Panc1 (cell line): ENCODE measurements at regions not wholly inside any gene's neighbourhood (a gene's known extent, or its start where the extent isn't known, plus 50 kb on each side); places are given as distances from the start of the nearest gene placed in this dataset.

Experiments
- ATAC-seq: fragments of 200-7000 bp; cut with Tn5 transposase; 2 replicates; pipeline ENCODE4 v1.9.1; 2020; ENCODE audit warnings: mild to moderate bottlenecking, moderate library complexity
- BruUV-seq: library from RNA; stranded (reverse); fragments of 400-500 nt; replicated peaks from 2 replicates; lab custom pipeline; 2021; lab: Mats Ljungman, UMichigan
- CTCF ChIA-PET: fragments of 300-600 bp; sonication (Branson Sonifier 250); formaldehyde crosslinking; loops from one replicate; lab custom pipeline; 2022; ENCODE audit warnings: antibody characterized with exemption; lab: Charles Lee
- POLR2A ChIA-PET: fragments of 300-600 bp; sonication (Branson Sonifier 250); formaldehyde crosslinking; loops from one replicate; lab custom pipeline; 2022; ENCODE audit warnings: antibody characterized with exemption; lab: Charles Lee
- DNase-seq: peaks from one replicate; pipeline ENCODE4 v3.0.0-alpha.2; 2010; ENCODE audit warnings: low read depth, low spot score
- H3K27ac ChIP-seq: 2 replicates; pipeline ENCODE4 v1.5.1; 2011; ENCODE audit warnings: mild to moderate bottlenecking, low read length, inconsistent platforms
- H3K27me3 ChIP-seq: fragments of 200-500 bp; sonication (Bioruptor generic); 2 replicates; pipeline ENCODE4 v1.6.0; 2014; ENCODE audit warnings: low read length, inconsistent platforms; ENCODE audit not compliant: control insufficient read depth, insufficient read depth
- H3K36me3 ChIP-seq: fragments of 200-500 bp; sonication (Bioruptor generic); 2 replicates; pipeline ENCODE4 v1.5.1; 2014; ENCODE audit warnings: inconsistent platforms, mild to moderate bottlenecking, low read length, moderate library complexity; ENCODE audit not compliant: control insufficient read depth, insufficient read depth
- H3K4me1 ChIP-seq: 2 replicates; pipeline ENCODE4 v1.5.1; 2011; ENCODE audit warnings: inconsistent platforms, mild to moderate bottlenecking, low read length, moderate library complexity; ENCODE audit not compliant: control insufficient read depth, insufficient read depth
- H3K4me3 ChIP-seq, 2 experiments: 2 replicates each; pipeline ENCODE4 v1.5.1; 2011 to 2012; ENCODE audit warnings: low read depth in 2 of 2, low read length in 2 of 2, mild to moderate bottlenecking in 2 of 2, inconsistent platforms in 1 of 2, moderate library complexity in 1 of 2
- H3K9me3 ChIP-seq: fragments of 200-500 bp; sonication (Bioruptor generic); 2 replicates; pipeline ENCODE4 v1.5.1; 2014; ENCODE audit warnings: low read depth, mild to moderate bottlenecking, inconsistent platforms, low read length, moderate library complexity; ENCODE audit not compliant: control insufficient read depth, insufficient read depth
- POLR2AphosphoS5 ChIP-seq: IDR thresholded peaks from 2 replicates; pipeline ENCODE4 v1.6.1; 2012; ENCODE audit warnings: mild to moderate bottlenecking, low read depth, low read length, moderate library complexity
- SIN3A ChIP-seq: IDR thresholded peaks from 2 replicates; pipeline ENCODE4 v1.6.1; 2012; ENCODE audit warnings: low read depth, mild to moderate bottlenecking, low read length, moderate library complexity, borderline replicate concordance; ENCODE audit not compliant: insufficient read depth
- TCF7L2 ChIP-seq: IDR thresholded peaks from 2 replicates; pipeline ENCODE4 v1.6.1; 2011; ENCODE audit warnings: mild to moderate bottlenecking, low read depth, low read length, inconsistent platforms
- in situ Hi-C: cut with HindIII; loops from 2 replicates; pipeline ENCODE4 v1.10.0; 2016; ENCODE audit warnings: low sequenced_read_pairs, low pct_unique_long_range_greater_than_20kb
- intact Hi-C: fragments of 100-400 bp; cut with micrococcal nuclease; formaldehyde crosslinking; loops from one replicate; pipeline ENCODE4 v1.10.0; 2022; ENCODE audit not compliant: unreplicated experiment
- TF ChIP-seq, protein P1 (sequence below), 2 experiments: IDR thresholded peaks; 2 replicates each; pipeline ENCODE4 v1.6.1; 2011 to 2012; ENCODE audit warnings: low read depth in 2 of 2, control low read depth in 1 of 2, low read length in 1 of 2, mild to moderate bottlenecking in 1 of 2, moderate library complexity in 1 of 2; ENCODE audit not compliant: insufficient read depth in 1 of 2
- TF ChIP-seq, protein P2 (sequence below): fragments of 450-650 bp; IDR thresholded peaks from 2 replicates; pipeline ENCODE4 v1.5.1; 2017; ENCODE audit warnings: mild to moderate bottlenecking

DNA sequence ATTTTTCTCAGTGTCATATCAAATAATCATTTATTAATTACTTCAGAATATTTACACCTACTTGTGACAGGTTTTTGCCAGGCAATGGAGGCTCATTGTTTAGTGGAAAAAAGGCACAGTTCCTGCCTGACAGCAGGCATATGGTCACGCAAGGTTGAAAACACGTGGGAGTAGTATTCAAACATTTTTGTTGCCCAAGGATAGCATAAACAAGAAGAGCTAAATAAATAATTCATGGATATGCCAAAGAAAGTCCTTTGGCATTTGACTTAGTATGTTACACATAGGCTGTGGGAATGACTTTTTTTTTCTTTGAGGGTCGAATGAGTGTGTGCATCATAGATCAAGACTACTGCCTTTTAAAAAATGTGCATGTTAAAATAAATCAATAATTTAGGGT, 120.5 kb upstream of the SEMA3E start:
- in situ Hi-C loops: no loop called here
- Histone ChIP-seq H3K4me1 (no peaks in the 10 kb centered on the region), H3K27ac (no peak overlapping the region), H3K27me3 (no peaks in the 10 kb centered on the region), H3K9me3 (no peaks in the 10 kb centered on the region), H3K36me3 (no peaks in the 10 kb centered on the region), H3K4me3 (no peak overlapping the region)
- ChIA-PET POLR2A (no interaction called here), CTCF (no interaction called here)
- BruUV-seq: no TSS peak
- intact Hi-C loops: no loop called here
- TF ChIP-seq POLR2AphosphoS5 (no peak), TCF7L2 (no peak), SIN3A (no peak)
- TF ChIP-seq, protein P1, sequence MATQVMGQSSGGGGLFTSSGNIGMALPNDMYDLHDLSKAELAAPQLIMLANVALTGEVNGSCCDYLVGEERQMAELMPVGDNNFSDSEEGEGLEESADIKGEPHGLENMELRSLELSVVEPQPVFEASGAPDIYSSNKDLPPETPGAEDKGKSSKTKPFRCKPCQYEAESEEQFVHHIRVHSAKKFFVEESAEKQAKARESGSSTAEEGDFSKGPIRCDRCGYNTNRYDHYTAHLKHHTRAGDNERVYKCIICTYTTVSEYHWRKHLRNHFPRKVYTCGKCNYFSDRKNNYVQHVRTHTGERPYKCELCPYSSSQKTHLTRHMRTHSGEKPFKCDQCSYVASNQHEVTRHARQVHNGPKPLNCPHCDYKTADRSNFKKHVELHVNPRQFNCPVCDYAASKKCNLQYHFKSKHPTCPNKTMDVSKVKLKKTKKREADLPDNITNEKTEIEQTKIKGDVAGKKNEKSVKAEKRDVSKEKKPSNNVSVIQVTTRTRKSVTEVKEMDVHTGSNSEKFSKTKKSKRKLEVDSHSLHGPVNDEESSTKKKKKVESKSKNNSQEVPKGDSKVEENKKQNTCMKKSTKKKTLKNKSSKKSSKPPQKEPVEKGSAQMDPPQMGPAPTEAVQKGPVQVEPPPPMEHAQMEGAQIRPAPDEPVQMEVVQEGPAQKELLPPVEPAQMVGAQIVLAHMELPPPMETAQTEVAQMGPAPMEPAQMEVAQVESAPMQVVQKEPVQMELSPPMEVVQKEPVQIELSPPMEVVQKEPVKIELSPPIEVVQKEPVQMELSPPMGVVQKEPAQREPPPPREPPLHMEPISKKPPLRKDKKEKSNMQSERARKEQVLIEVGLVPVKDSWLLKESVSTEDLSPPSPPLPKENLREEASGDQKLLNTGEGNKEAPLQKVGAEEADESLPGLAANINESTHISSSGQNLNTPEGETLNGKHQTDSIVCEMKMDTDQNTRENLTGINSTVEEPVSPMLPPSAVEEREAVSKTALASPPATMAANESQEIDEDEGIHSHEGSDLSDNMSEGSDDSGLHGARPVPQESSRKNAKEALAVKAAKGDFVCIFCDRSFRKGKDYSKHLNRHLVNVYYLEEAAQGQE (IDR thresholded peaks at IDR 0.05; ENCODE audit: insufficient read depth in 1 of 2, low read depth in 2 of 2, low read length in 1 of 2): no peak
- TF ChIP-seq, protein P2, sequence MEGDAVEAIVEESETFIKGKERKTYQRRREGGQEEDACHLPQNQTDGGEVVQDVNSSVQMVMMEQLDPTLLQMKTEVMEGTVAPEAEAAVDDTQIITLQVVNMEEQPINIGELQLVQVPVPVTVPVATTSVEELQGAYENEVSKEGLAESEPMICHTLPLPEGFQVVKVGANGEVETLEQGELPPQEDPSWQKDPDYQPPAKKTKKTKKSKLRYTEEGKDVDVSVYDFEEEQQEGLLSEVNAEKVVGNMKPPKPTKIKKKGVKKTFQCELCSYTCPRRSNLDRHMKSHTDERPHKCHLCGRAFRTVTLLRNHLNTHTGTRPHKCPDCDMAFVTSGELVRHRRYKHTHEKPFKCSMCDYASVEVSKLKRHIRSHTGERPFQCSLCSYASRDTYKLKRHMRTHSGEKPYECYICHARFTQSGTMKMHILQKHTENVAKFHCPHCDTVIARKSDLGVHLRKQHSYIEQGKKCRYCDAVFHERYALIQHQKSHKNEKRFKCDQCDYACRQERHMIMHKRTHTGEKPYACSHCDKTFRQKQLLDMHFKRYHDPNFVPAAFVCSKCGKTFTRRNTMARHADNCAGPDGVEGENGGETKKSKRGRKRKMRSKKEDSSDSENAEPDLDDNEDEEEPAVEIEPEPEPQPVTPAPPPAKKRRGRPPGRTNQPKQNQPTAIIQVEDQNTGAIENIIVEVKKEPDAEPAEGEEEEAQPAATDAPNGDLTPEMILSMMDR: no peak
- DNase-seq (no peak), ATAC-seq (no peak)

DNA sequence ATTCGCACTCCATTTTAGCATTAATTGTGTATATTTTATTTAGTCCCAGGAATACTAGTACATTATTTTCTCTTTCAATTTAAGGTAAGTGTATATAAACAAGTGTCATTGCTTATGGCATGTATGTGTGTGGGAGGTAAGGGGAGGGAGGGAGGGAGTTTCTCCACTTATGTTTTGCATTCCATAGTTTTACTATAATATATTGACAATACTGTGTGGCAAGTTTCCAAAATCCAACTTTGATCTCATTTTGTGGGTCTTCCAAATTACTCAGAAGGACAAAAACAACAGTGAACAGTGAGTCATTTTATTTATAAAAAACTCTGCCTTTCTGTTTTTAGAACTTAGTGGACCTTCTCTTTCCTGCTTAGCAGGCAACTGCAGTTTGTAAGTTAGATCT, 102.3 kb upstream of the SEMA3E start:
- DNase-seq (no peak), ATAC-seq (no peak)
- Histone ChIP-seq H3K27ac (no peak overlapping the region), H3K27me3 (no peaks in the 10 kb centered on the region), H3K4me1 (no peaks in the 10 kb centered on the region), H3K4me3 (no peak overlapping the region), H3K9me3 (no peaks in the 10 kb centered on the region), H3K36me3 (no peaks in the 10 kb centered on the region)
- ChIA-PET POLR2A (no interaction called here), CTCF (no interaction called here)
- in situ Hi-C loops (no loop called here), intact Hi-C loops (no loop called here)
- BruUV-seq: no TSS peak
- TF ChIP-seq SIN3A (no peak), POLR2AphosphoS5 (no peak)
- TF ChIP-seq, protein P2: no peak
